ENCODE measurements at regions not wholly inside any gene's neighbourhood (a gene's known extent, or its start where the extent isn't known, plus 50 kb on each side); places are given as distances from the start of the nearest gene placed in this dataset.

GRCh38 chr7:67573639-67574038 lies 577.0 kb downstream of the TYW1 start:
- TF ChIP-seq REST (IDR thresholded peaks at IDR 0.05; ENCODE audit: insufficient read depth in 1 of 2, low read depth in 2 of 2, low read length in 2 of 2) (no peak), POLR2AphosphoS5 (IDR thresholded peaks at IDR 0.05; ENCODE audit: low read depth, low read length) (no peak), TAF1 (IDR thresholded peaks at IDR 0.05; ENCODE audit: borderline replicate concordance, insufficient read depth, low read length) (no peak), FOXP2 (optimal IDR thresholded peaks at IDR 0.05; ENCODE audit: borderline replicate concordance, extremely low read depth, extremely low read length, insufficient read depth) (no peak), SIN3A (IDR thresholded peaks at IDR 0.05; ENCODE audit: borderline replicate concordance, insufficient read depth, low read length) (no peak)

GRCh38 chr7:67588631-67589030 lies 592.0 kb downstream of the TYW1 start:
- TF ChIP-seq SIN3A (IDR thresholded peaks at IDR 0.05; ENCODE audit: borderline replicate concordance, insufficient read depth, low read length) (no peak), REST (IDR thresholded peaks at IDR 0.05; ENCODE audit: insufficient read depth in 1 of 2, low read depth in 2 of 2, low read length in 2 of 2) (no peak), TAF1 (IDR thresholded peaks at IDR 0.05; ENCODE audit: borderline replicate concordance, insufficient read depth, low read length) (no peak), POLR2AphosphoS5 (IDR thresholded peaks at IDR 0.05; ENCODE audit: low read depth, low read length) (no peak), FOXP2 (optimal IDR thresholded peaks at IDR 0.05; ENCODE audit: borderline replicate concordance, extremely low read depth, extremely low read length, insufficient read depth) (no peak)

- TF ChIP-seq TAF1 (IDR thresholded peaks at IDR 0.05; ENCODE audit: borderline replicate concordance, insufficient read depth, low read length) (no peak), SIN3A (IDR thresholded peaks at IDR 0.05; ENCODE audit: borderline replicate concordance, insufficient read depth, low read length) (no peak), REST (IDR thresholded peaks at IDR 0.05; ENCODE audit: insufficient read depth in 1 of 2, low read depth in 2 of 2, low read length in 2 of 2) (no peak), POLR2AphosphoS5 (IDR thresholded peaks at IDR 0.05; ENCODE audit: low read depth, low read length) (no peak), FOXP2 (optimal IDR thresholded peaks at IDR 0.05; ENCODE audit: borderline replicate concordance, extremely low read depth, extremely low read length, insufficient read depth) (no peak)
Measured at GRCh38 chr7:67589183-67589582, 592.5 kb downstream of the TYW1 start.

- TF ChIP-seq FOXP2 (optimal IDR thresholded peaks at IDR 0.05; ENCODE audit: borderline replicate concordance, extremely low read depth, extremely low read length, insufficient read depth) (no peak), POLR2AphosphoS5 (IDR thresholded peaks at IDR 0.05; ENCODE audit: low read depth, low read length) (no peak), TAF1 (IDR thresholded peaks at IDR 0.05; ENCODE audit: borderline replicate concordance, insufficient read depth, low read length) (no peak), REST (IDR thresholded peaks at IDR 0.05; ENCODE audit: insufficient read depth in 1 of 2, low read depth in 2 of 2, low read length in 2 of 2) (no peak), SIN3A (IDR thresholded peaks at IDR 0.05; ENCODE audit: borderline replicate concordance, insufficient read depth, low read length) (no peak)
Measured at GRCh38 chr7:67590649-67591048, 594.0 kb downstream of the TYW1 start.

- TF ChIP-seq SIN3A (IDR thresholded peaks at IDR 0.05; ENCODE audit: borderline replicate concordance, insufficient read depth, low read length) (no peak), REST (IDR thresholded peaks at IDR 0.05; ENCODE audit: insufficient read depth in 1 of 2, low read depth in 2 of 2, low read length in 2 of 2) (no peak), TAF1 (IDR thresholded peaks at IDR 0.05; ENCODE audit: borderline replicate concordance, insufficient read depth, low read length) (no peak), FOXP2 (optimal IDR thresholded peaks at IDR 0.05; ENCODE audit: borderline replicate concordance, extremely low read depth, extremely low read length, insufficient read depth) (no peak), POLR2AphosphoS5 (IDR thresholded peaks at IDR 0.05; ENCODE audit: low read depth, low read length) (no peak)
Measured at GRCh38 chr7:67593794-67594193, 597.2 kb downstream of the TYW1 start.

Data from PFSK-1 (cell line).